ENCODE measurements at regions not wholly inside any gene's neighbourhood (a gene's known extent, or its start where the extent isn't known, plus 50 kb on each side); places are given as distances from the start of the nearest gene placed in this dataset.
"Not testable (repeated sequence)": the region's sequence is repeated elsewhere in the genome, so short reads cannot be mapped to it uniquely, and the experiment has no call there.

- no peak overlapping the region for H3K4me3 ChIP-seq
- TF ChIP-seq EP300 (IDR thresholded peaks at IDR 0.05) (no peak), POLR2A (IDR thresholded peaks at IDR 0.05) (no peak), CTCF (IDR thresholded peaks at IDR 0.05) (no peak), POLR2AphosphoS5 (IDR thresholded peaks at IDR 0.05) (no peak)
- no peak overlapping the region for H3K27ac ChIP-seq
- no peaks in the 10 kb centered on the region for H3K36me3 ChIP-seq
- no peaks in the 10 kb centered on the region for H3K9me3 ChIP-seq
- WGBS, 2 donors (ENCODE audit: low coverage in 1 of 2): 32 to 33% methylated on average over 4 of the region's 4 CpGs
- H3K27me3 ChIP-seq: no peaks in the 10 kb centered on the region
- no peaks in the 10 kb centered on the region for H3K4me1 ChIP-seq
- no peak for ATAC-seq
These were observed 202.0 kb downstream of the POM121L12 start for GRCh38 chr7:53237344-53237913.

- TF ChIP-seq CTCF (IDR thresholded peaks at IDR 0.05) (no peak), EP300 (IDR thresholded peaks at IDR 0.05) (no peak), POLR2AphosphoS5 (IDR thresholded peaks at IDR 0.05) (no peak), POLR2A (IDR thresholded peaks at IDR 0.05) (no peak)
- Histone ChIP-seq H3K36me3 (no peaks in the 10 kb centered on the region), H3K27me3 (no peaks in the 10 kb centered on the region), H3K4me1 (no peaks in the 10 kb centered on the region), H3K27ac (no peak overlapping the region), H3K4me3 (no peak overlapping the region), H3K9me3 (no peaks in the 10 kb centered on the region)
- no peak for ATAC-seq
- WGBS, 2 donors (ENCODE audit: low coverage in 1 of 2): 91 to 100% methylated on average over 2 to 6 of the region's 6 CpGs
These were observed 202.7 kb downstream of the POM121L12 start for GRCh38 chr7:53238021-53238605.

GRCh38 chr7:53239151-53239550, 203.7 kb downstream of the POM121L12 start:
- not testable (repeated sequence) for H3K36me3 ChIP-seq, H3K4me3 ChIP-seq, H3K27ac ChIP-seq, H3K9me3 ChIP-seq, H3K27me3 ChIP-seq, ATAC-seq, H3K4me1 ChIP-seq
- WGBS, 2 donors (ENCODE audit: low coverage in 1 of 2): 67 to 72% methylated on average over 7 of the region's 7 CpGs

- no peak for ATAC-seq
- WGBS, 2 donors (ENCODE audit: low coverage in 1 of 2): 57 to 69% methylated on average over 3 to 4 of the region's 4 CpGs
These were observed 210.3 kb downstream of the POM121L12 start for GRCh38 chr7:53245721-53246120.

GRCh38 chr7:53246957-53247356, 211.5 kb downstream of the POM121L12 start:
- TF ChIP-seq POLR2AphosphoS5 (IDR thresholded peaks at IDR 0.05): no peak
- no peak for TF ChIP-seq EP300 (IDR thresholded peaks at IDR 0.05)
- no peak for TF ChIP-seq POLR2A (IDR thresholded peaks at IDR 0.05)
- TF ChIP-seq CTCF (IDR thresholded peaks at IDR 0.05): no peak
- WGBS, 2 donors (ENCODE audit: low coverage in 1 of 2): 40 to 67% methylated on average over 1 of the region's 1 CpG
- Histone ChIP-seq H3K4me1 (no peaks in the 10 kb centered on the region), H3K27me3 (no peaks in the 10 kb centered on the region), H3K36me3 (no peaks in the 10 kb centered on the region), H3K4me3 (no peak overlapping the region), H3K9me3 (no peaks in the 10 kb centered on the region), H3K27ac (no peak overlapping the region)
- no peak for ATAC-seq

More at GRCh38 chr7:53245721-53246120, 210.3 kb downstream of the POM121L12 start:
- Histone ChIP-seq H3K36me3 (no peaks in the 10 kb centered on the region), H3K9me3 (no peaks in the 10 kb centered on the region), H3K27me3 (no peaks in the 10 kb centered on the region), H3K4me1 (no peaks in the 10 kb centered on the region), H3K4me3 (no peak overlapping the region), H3K27ac (no peak overlapping the region)
- no peak for TF ChIP-seq POLR2AphosphoS5 (IDR thresholded peaks at IDR 0.05)
- TF ChIP-seq EP300 (IDR thresholded peaks at IDR 0.05): no peak
- TF ChIP-seq CTCF (IDR thresholded peaks at IDR 0.05): no peak

Data from gastroesophageal sphincter (tissue), 4 donors.